ENCODE measurements at regions not wholly inside any gene's neighbourhood (a gene's known extent, or its start where the extent isn't known, plus 50 kb on each side); places are given as distances from the start of the nearest gene placed in this dataset.

GRCh38 chr10:111199587-111199986 is 122.8 kb downstream of the ADRA2A start:
- TF ChIP-seq CTCF (IDR thresholded peaks at IDR 0.05), result no peak
- no peak for TF ChIP-seq POLR2A (IDR thresholded peaks at IDR 0.05)
